ENCODE measurements at regions not wholly inside any gene's neighbourhood (a gene's known extent, or its start where the extent isn't known, plus 50 kb on each side); places are given as distances from the start of the nearest gene placed in this dataset.

GRCh38 chr11:92128026-92128425 is 96.6 kb upstream of the FAT3 start:
- no peaks in the 10 kb centered on the region for H3K36me3 ChIP-seq (replicated peaks in 1 of 2; ENCODE audit: insufficient read depth in 1 of 2, low read depth in 2 of 2)
- intact Hi-C loops (cut with DNase I), result no loop called here
- ATAC-seq, result no peak
- no peaks in the 10 kb centered on the region for H3K4me1 ChIP-seq
- no peak overlapping the region for H3K27ac ChIP-seq
- no peaks in the 10 kb centered on the region for H3K9me3 ChIP-seq
- no peak overlapping the region for H3K4me3 ChIP-seq
- H3K27me3 ChIP-seq, result no peaks in the 10 kb centered on the region
- WGBS, 2 donors, result 66 to 71% methylated on average over 2 of the region's 2 CpGs
- TF ChIP-seq, protein P1, sequence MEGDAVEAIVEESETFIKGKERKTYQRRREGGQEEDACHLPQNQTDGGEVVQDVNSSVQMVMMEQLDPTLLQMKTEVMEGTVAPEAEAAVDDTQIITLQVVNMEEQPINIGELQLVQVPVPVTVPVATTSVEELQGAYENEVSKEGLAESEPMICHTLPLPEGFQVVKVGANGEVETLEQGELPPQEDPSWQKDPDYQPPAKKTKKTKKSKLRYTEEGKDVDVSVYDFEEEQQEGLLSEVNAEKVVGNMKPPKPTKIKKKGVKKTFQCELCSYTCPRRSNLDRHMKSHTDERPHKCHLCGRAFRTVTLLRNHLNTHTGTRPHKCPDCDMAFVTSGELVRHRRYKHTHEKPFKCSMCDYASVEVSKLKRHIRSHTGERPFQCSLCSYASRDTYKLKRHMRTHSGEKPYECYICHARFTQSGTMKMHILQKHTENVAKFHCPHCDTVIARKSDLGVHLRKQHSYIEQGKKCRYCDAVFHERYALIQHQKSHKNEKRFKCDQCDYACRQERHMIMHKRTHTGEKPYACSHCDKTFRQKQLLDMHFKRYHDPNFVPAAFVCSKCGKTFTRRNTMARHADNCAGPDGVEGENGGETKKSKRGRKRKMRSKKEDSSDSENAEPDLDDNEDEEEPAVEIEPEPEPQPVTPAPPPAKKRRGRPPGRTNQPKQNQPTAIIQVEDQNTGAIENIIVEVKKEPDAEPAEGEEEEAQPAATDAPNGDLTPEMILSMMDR (IDR thresholded peaks at IDR 0.05), result no peak
- TF ChIP-seq POLR2A (IDR thresholded peaks at IDR 0.05), result no peak
- DNase-seq, result no peak

DNA sequence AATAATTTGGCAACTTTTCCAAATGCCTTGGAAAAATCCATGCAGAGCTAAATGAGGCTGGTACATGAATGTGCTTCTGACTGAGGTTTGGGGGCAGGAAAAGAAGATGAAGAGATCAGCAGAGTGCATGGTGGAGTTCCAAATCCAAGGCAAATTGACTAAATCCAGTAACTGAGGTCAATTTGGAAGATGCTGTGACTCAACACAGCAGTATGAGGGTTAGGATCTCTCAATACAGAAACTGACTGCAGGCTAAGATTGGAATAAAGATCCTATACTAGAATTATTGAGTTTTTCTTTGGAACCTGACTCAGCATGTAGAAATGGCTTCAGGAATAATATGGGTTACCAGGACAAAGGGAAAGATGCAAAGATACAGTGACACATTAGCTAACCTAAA is 99.3 kb upstream of the FAT3 start:
- intact Hi-C loops (cut with DNase I), result no loop called here
- H3K27me3 ChIP-seq, result no peaks in the 10 kb centered on the region
- no peak for TF ChIP-seq POLR2A (IDR thresholded peaks at IDR 0.05)
- TF ChIP-seq, protein P1 (IDR thresholded peaks at IDR 0.05), result no peak
- no peak overlapping the region for H3K4me3 ChIP-seq
- H3K9me3 ChIP-seq, result no peaks in the 10 kb centered on the region
- H3K36me3 ChIP-seq (replicated peaks in 1 of 2; ENCODE audit: insufficient read depth in 1 of 2, low read depth in 2 of 2), result no peaks in the 10 kb centered on the region
- peaks cover 7% of the 10 kb centered on the region for H3K4me1 ChIP-seq
- H3K27ac ChIP-seq, result no peak overlapping the region
- no peak for ATAC-seq
- no peak for DNase-seq

DNA sequence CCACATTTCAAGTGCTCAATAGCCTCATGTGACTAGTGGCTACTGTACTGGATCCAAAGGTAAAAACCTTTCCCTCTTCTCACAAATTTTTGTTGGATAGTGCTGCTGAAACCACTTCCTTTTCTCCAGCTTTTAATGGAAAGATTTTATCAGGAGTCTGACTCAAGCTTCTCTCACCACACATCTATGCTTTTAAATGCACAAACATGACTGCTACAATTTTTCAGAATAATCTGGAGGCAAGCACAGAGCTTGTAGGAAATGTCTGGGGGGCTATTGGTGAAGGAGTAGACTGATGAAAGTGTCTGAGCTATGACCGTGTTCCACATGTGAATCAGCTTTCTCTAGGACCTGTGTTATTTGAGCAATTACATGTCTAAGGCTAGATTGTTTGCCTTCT is 101.1 kb upstream of the FAT3 start:
- H3K9me3 ChIP-seq, result no peaks in the 10 kb centered on the region
- TF ChIP-seq POLR2A (IDR thresholded peaks at IDR 0.05), result no peak
- TF ChIP-seq, protein P1 (IDR thresholded peaks at IDR 0.05), result no peak
- no peak overlapping the region for H3K27ac ChIP-seq
- H3K4me3 ChIP-seq, result no peak overlapping the region
- no peak for DNase-seq
- intact Hi-C loops (cut with DNase I), result no loop called here
- H3K36me3 ChIP-seq (replicated peaks in 1 of 2; ENCODE audit: insufficient read depth in 1 of 2, low read depth in 2 of 2), result no peaks in the 10 kb centered on the region
- no peak for ATAC-seq
- WGBS, 2 donors, result 32 to 33% methylated on average over 1 of the region's 1 CpG
- no peaks in the 10 kb centered on the region for H3K27me3 ChIP-seq
- peaks cover 7% of the 10 kb centered on the region for H3K4me1 ChIP-seq

DNA sequence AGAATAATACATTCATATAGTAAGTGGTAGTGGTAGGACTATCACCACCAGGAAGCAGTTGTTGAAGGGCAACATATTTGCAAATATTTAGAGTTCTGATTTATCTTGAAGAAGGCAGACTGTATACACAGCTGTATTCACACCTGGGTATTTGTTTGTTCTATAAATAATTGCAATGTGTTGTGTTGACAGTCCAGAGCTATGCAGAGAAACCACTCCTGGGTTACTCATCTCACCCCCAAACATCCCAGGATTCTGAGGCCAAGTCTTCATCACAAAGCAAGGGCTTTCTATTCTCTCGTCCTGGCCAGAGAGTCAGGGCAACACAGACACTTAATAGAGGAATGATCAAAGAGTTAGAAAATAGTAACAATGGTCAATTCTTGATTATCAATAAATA is 102.1 kb upstream of the FAT3 start:
- TF ChIP-seq POLR2A (IDR thresholded peaks at IDR 0.05), result no peak
- TF ChIP-seq, protein P1 (IDR thresholded peaks at IDR 0.05), result no peak

DNA sequence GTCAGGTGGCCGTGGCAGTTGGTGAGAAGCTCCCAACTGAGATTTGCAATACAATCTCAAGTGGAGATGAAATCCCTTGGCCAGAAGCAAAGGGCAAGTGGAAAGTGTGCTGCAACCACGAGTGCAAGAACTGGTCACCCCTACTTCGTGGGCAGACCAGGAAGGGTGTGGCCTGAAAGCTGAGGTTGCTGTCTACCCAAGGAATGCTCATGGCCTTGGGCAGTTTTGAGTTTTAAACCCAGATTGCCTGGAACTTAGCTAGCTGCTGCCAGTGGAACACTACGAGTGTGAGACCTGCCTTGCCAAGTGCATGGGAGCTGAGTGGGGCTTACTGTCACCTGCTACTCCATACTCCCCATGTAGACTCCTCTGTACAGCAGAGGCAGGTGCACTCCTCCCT is 113.3 kb upstream of the FAT3 start:
- Histone ChIP-seq H3K4me1 (no peaks in the 10 kb centered on the region), H3K36me3 (replicated peaks in 1 of 2; ENCODE audit: insufficient read depth in 1 of 2, low read depth in 2 of 2) (no peaks in the 10 kb centered on the region), H3K27me3 (no peaks in the 10 kb centered on the region), H3K4me3 (no peak overlapping the region), H3K9me3 (peaks cover 0 to 4% (median 0%) of the 10 kb centered on the region in 3 donors), H3K27ac (no peak overlapping the region)
- no peak for DNase-seq
- 36 to 52% methylated on average over 4 of the region's 4 CpGs for WGBS, 2 donors
- intact Hi-C loops (cut with DNase I), result no loop called here
- no peak for ATAC-seq
- no peak for TF ChIP-seq POLR2A (IDR thresholded peaks at IDR 0.05)
- TF ChIP-seq, protein P1 (IDR thresholded peaks at IDR 0.05), result no peak

More for the DNA sequence above, 102.1 kb upstream of the FAT3 start:
- no peak for ATAC-seq
- Histone ChIP-seq H3K4me1 (peaks cover 7% of the 10 kb centered on the region), H3K27ac (no peak overlapping the region), H3K4me3 (no peak overlapping the region), H3K36me3 (replicated peaks in 1 of 2; ENCODE audit: insufficient read depth in 1 of 2, low read depth in 2 of 2) (no peaks in the 10 kb centered on the region), H3K27me3 (no peaks in the 10 kb centered on the region), H3K9me3 (no peaks in the 10 kb centered on the region)
- WGBS, 2 donors, result 37 to 41% methylated on average over 1 of the region's 1 CpG
- no peak for DNase-seq
- intact Hi-C loops (cut with DNase I), result no loop called here

Data from body of pancreas (tissue), 4 donors.